AG04450 (cell line): ENCODE measurements at regions not wholly inside any gene's neighbourhood (a gene's known extent, or its start where the extent isn't known, plus 50 kb on each side); places are given as distances from the start of the nearest gene placed in this dataset.

Source experiments
- CTCF ChIA-PET: fragments of 300-600, 350-600 bp; formaldehyde crosslinking; extraction: SDS; loops from one replicate; lab custom pipeline; 2022; ENCODE audit warnings: antibody characterized with exemption, inconsistent platforms; lab: Charles Lee
- POLR2A ChIA-PET: fragments of 350-600 bp; formaldehyde crosslinking; extraction: SDS; loops from one replicate; lab custom pipeline; 2021; ENCODE audit warnings: antibody characterized with exemption, inconsistent platforms; lab: Yijun Ruan, JAX
- DNase-seq: peaks from one replicate; pipeline ENCODE4 v3.0.0-alpha.2; 2011; ENCODE audit warnings: low read depth, low spot score
- H3K27ac ChIP-seq: one replicate; pipeline ENCODE4 v1.5.1; 2012; ENCODE audit warnings: low read depth, low read length, control low read depth
- H3K27me3 ChIP-seq: one replicate; pipeline ENCODE4 v1.6.0; 2012; ENCODE audit warnings: low read length; ENCODE audit not compliant: control insufficient read depth, insufficient read depth
- H3K4me3 ChIP-seq: 2 replicates; pipeline ENCODE4 v1.5.1; 2011; ENCODE audit warnings: mild to moderate bottlenecking, low read depth, low read length, control low read depth
- H3K9me3 ChIP-seq: 2 replicates; pipeline ENCODE4 v1.5.1; 2012; ENCODE audit warnings: low read length; ENCODE audit not compliant: control insufficient read depth, insufficient read depth
- TF ChIP-seq, protein P1 (sequence below): IDR thresholded peaks from 2 replicates; pipeline ENCODE4 v1.5.1; 2011; ENCODE audit warnings: low read depth, low read length, control low read depth, inconsistent platforms

DNA sequence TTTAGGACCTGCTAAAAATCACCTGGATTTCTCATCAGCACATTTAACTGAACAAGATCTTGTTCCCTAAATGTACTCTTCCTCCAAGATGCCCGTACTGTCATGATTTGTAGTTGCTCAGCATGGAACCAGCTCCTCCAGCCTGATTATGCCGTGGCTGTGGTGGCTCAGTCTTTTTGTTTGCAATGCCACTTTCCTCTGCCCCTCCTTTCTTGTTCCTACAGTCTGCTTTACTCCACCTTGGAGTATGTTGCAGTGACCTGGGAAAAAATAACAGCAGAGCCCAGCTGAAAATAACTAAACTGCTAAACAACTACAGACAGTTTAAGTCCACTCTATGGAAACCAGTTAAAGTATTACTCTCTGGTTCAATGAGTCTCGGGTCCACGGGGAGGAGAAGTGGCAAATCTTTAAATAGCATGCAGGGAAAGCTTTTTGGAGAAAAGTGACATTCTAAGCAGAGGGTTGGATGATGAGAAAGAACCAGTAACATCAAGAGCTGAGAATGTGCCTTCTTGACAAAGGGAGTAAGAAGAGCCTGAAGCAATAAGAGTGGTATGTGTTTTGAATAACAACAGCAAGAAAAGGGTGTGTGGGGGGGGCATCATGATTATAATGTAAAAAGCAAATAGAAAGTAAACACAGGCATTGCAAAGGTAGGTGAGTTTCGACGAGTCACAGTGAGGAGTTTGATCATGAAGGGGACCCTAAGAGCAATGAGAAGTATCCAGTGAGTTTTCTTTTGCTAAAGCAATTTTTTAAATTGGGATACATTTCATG, 225.7 kb downstream of the TMX3 start:
- no peak for DNase-seq
- POLR2A ChIA-PET: interaction anchor here (0.5 to 0.6 kb wide), 2 partner anchors 9 to 1270 kb away, joined by 5 read pairs; no protein-coding TSS in a partner anchor
- Histone ChIP-seq H3K9me3 (no peaks in the 10 kb centered on the region), H3K4me3 (no peak overlapping the region), H3K27me3 (no peaks in the 10 kb centered on the region), H3K27ac (no peak overlapping the region)
- CTCF ChIA-PET: interaction anchor here (0.6 to 1.0 kb wide), 3 partner anchors 18 to 160 kb away, joined by 3 to 4 read pairs (median 3); no protein-coding TSS in a partner anchor
- TF ChIP-seq, protein P1, sequence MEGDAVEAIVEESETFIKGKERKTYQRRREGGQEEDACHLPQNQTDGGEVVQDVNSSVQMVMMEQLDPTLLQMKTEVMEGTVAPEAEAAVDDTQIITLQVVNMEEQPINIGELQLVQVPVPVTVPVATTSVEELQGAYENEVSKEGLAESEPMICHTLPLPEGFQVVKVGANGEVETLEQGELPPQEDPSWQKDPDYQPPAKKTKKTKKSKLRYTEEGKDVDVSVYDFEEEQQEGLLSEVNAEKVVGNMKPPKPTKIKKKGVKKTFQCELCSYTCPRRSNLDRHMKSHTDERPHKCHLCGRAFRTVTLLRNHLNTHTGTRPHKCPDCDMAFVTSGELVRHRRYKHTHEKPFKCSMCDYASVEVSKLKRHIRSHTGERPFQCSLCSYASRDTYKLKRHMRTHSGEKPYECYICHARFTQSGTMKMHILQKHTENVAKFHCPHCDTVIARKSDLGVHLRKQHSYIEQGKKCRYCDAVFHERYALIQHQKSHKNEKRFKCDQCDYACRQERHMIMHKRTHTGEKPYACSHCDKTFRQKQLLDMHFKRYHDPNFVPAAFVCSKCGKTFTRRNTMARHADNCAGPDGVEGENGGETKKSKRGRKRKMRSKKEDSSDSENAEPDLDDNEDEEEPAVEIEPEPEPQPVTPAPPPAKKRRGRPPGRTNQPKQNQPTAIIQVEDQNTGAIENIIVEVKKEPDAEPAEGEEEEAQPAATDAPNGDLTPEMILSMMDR: no peak

DNA sequence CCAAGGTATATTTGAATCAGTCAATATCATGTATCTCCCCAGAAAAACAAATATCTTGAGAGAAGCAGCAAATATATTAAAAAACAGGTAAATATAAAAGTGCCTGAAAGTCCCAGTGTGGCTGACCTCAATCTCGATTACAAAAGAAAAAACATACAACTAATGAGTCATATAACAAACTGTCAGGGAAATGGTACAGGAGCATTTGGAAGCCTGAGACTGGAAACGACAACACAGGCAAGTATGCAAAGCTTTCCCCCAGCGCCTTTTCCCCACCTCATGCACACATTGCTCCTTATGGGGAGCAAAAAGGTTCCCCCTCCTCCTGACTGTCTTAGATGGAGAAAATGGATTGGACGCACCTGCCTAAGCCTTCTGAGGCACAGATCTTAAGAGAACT, 230.7 kb downstream of the TMX3 start:
- no peaks in the 10 kb centered on the region for H3K27me3 ChIP-seq
- no peak for DNase-seq
- ChIA-PET CTCF (no interaction called here), POLR2A (no interaction called here)
- no peaks in the 10 kb centered on the region for H3K9me3 ChIP-seq
- TF ChIP-seq, protein P1: no peak
- H3K27ac ChIP-seq: no peak overlapping the region
- no peak overlapping the region for H3K4me3 ChIP-seq

DNA sequence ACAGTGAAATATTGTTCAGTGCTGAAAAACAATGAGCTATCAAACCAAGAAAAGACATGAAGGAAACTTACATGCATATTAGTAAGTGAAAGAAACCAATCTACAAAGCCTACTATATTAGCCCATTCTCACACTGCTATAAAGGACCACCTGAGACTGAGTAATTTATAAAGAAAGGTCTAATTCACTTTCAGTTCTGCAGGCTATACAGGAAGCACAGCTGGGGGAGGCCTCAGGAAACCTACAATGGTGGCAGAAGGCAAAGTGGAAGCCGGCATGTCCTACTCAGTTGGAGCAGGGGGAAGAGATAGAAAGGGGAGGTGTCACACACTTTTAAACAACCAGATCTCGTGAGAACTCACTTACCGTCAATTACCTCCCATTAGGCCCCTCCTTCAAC, 232.1 kb downstream of the TMX3 start:
- no peak for DNase-seq
- H3K9me3 ChIP-seq: no peaks in the 10 kb centered on the region
- POLR2A ChIA-PET: no interaction called here

DNA sequence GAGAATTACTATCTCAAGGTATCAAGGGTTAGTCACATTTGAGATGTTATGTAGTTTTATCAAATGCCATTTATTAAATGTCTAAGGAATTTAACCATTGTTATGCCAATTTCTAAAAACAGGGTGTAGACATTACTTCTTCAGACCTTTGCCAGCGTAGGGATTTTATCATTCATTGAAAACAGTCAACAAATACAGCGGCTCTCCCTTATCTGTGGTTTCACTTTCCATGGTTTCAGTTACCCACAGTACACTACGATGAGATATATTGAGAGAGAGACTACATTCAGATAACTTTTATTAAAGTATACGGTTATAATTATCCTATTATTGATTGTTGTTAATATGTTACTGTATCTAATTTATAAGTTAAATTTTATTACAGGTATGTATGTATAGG, 234.7 kb downstream of the TMX3 start:
- Histone ChIP-seq H3K27ac (no peak overlapping the region), H3K4me3 (no peak overlapping the region), H3K9me3 (no peaks in the 10 kb centered on the region), H3K27me3 (no peaks in the 10 kb centered on the region)
- ChIA-PET CTCF (no interaction called here), POLR2A (no interaction called here)
- TF ChIP-seq, protein P1: no peak
- no peak for DNase-seq

More for the DNA sequence above, 232.1 kb downstream of the TMX3 start:
- Histone ChIP-seq H3K27ac (no peak overlapping the region), H3K27me3 (no peaks in the 10 kb centered on the region), H3K4me3 (no peak overlapping the region)
- TF ChIP-seq, protein P1: no peak
- CTCF ChIA-PET: no interaction called here

DNA sequence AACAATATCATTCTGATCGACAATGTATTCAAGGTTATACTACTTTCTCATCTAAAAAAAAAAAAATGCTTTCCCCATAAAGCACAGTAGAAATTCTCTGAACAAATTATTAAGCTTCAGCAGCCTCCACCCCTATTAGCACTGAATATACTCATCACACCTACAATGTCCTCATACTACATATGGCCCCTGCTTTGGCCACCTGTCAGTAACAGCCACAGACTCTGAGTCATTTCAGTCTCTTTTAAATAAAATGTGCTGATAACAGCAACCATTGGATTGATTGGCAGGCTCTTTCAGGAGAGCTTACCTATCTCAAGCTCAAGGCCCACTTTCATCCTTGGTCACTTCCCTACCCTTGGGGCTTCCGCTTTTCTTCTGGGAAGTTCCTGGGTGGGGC, 236.7 kb downstream of the TMX3 start:
- Histone ChIP-seq H3K9me3 (no peaks in the 10 kb centered on the region), H3K4me3 (no peak overlapping the region), H3K27me3 (no peaks in the 10 kb centered on the region), H3K27ac (no peak overlapping the region)
- POLR2A ChIA-PET: no interaction called here
- CTCF ChIA-PET: no interaction called here
- TF ChIP-seq, protein P1: no peak
- DNase-seq: no peak
